ENCODE measurements at regions not wholly inside any gene's neighbourhood (a gene's known extent, or its start where the extent isn't known, plus 50 kb on each side); places are given as distances from the start of the nearest gene placed in this dataset.

DNA sequence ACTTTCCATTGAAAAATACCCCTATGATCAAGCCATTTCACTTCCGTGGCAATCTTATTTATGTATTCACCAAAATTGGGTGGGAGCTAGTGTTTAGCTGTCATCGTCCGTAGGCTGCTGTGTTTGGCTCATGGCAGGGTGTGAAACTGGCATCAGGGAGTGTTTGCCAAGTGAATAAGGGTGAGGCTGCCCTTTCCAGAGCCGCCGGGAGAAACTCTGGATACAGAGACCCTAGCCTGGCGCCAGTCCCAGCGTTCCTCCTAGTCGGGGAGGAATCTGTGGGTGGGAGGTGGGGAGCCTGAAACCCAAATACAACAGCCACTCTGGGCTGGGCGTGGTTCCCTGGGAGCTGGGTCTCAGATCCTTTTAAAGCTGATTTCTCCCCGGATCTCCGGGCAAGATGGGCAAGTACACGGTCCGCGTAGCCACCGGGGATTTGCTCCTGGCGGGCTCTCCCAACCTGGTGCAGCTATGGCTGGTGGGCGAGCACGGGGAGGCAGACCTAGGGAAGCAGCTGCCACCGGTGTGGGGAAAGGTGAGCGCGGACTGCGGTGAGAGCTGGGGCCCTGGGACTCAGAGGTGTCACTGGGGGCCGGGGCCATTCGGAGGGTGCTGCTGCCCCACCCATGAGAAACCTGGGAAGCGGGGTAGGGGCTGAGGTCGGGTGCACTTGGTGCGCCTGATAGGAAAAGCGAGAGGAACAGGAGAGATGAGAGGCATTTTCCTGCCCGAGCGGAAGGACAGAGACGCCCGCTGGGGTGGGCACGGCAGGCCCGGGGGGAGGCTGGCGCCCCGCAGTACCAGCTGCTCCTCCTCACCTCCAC, 62.1 kb upstream of the TEKT1 start:
- Histone ChIP-seq H3K36me3 (ENCODE audit: control insufficient read depth, insufficient read depth, low read length) (peaks cover 15% of the 10 kb centered on the region), H3K4me3 (ENCODE audit: low read depth, low read length) (peak overlapping the region; percentile 56), H3K27me3 (ENCODE audit: control insufficient read depth, insufficient read depth, low read length) (peaks cover 53% of the 10 kb centered on the region), H3K9me3 (ENCODE audit: control insufficient read depth, insufficient read depth, low read depth, low read length) (no peaks in the 10 kb centered on the region), H3K4me1 (ENCODE audit: control insufficient read depth, insufficient read depth, low read length) (no peaks in the 10 kb centered on the region), H3K27ac (ENCODE audit: low read depth, low read length) (no peak overlapping the region), H3K9ac (ENCODE audit: low read length) (no peak overlapping the region)

DNA sequence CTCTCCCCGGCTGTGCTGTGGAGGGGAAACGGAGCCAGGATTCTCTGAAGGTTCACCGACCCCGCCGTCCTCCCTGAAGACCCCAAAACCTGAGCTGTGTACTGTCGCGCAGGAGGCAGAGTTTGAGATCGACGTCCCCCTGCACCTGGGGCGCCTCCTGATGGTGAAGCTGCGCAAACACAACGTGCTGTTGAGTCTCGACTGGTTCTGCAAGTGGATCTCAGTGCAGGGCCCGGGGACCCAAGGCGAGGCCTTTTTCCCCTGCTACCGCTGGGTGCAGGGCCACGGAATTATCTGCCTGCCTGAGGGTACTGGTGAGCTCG, 62.6 kb upstream of the TEKT1 start:
- Histone ChIP-seq H3K36me3 (ENCODE audit: control insufficient read depth, insufficient read depth, low read length) (peaks cover 20% of the 10 kb centered on the region), H3K27ac (ENCODE audit: low read depth, low read length) (no peak overlapping the region), H3K9me3 (ENCODE audit: control insufficient read depth, insufficient read depth, low read depth, low read length) (no peaks in the 10 kb centered on the region), H3K4me3 (ENCODE audit: low read depth, low read length) (peak overlapping the region; percentile 56), H3K9ac (ENCODE audit: low read length) (no peak overlapping the region), H3K4me1 (ENCODE audit: control insufficient read depth, insufficient read depth, low read length) (no peaks in the 10 kb centered on the region), H3K27me3 (ENCODE audit: control insufficient read depth, insufficient read depth, low read length) (peaks cover 53% of the 10 kb centered on the region)

DNA sequence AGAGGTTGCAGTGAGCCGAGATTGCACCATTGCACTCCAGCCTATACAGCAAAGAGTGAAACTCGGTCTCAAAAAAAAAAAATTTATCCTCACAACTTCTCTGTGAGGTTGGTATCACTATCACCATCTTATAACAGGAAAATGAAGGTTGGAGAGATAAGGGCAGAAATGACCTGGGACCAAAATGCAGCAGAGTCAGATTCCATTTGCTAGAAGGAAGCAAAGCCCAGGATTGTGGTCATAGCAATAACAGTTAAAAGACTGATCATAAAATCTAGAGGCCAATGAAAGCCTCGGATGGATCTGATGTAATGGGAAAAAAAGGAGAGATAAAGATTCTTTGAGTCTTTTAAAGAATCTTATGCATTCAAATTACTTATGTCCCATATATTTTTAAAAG, 69.6 kb upstream of the TEKT1 start:
- no peak overlapping the region for H3K27ac ChIP-seq (ENCODE audit: low read depth, low read length)
- H3K36me3 ChIP-seq (ENCODE audit: control insufficient read depth, insufficient read depth, low read length) = peaks cover 32% of the 10 kb centered on the region
- H3K9me3 ChIP-seq (ENCODE audit: control insufficient read depth, insufficient read depth, low read depth, low read length) = no peaks in the 10 kb centered on the region
- H3K9ac ChIP-seq (ENCODE audit: low read length) = no peak overlapping the region
- no peak overlapping the region for H3K4me3 ChIP-seq (ENCODE audit: low read depth, low read length)
- no peaks in the 10 kb centered on the region for H3K4me1 ChIP-seq (ENCODE audit: control insufficient read depth, insufficient read depth, low read length)
- peaks cover 8% of the 10 kb centered on the region; the same call in 1 of the 2 replicates for H3K27me3 ChIP-seq (ENCODE audit: control insufficient read depth, insufficient read depth, low read length)

DNA sequence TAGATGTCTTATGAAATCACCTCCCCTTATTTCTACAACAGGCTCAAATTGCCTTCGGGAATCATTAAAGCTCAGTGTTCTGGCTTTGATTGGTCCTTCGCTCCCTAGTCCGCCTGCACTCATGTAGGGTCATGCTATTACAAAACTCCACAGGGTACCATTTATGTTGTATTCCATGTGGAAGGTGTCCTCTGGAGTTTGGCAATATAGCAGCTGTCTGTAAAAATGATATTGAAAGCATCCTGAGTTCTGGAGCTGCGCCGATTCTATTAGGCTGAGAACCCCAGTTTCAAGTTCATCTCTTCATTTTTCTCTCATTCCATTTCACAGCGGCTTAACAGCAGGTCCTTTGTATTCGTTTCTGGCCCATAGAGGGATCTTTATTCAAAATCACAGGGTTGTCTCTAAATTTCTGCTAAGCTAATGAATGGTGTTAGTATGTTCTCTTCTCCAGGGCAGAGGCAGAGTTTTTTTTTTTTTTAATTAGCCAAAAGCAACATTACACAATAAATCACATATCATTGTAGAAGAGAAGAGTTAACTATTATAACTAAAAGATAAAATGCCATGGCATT, 71.9 kb upstream of the TEKT1 start:
- Histone ChIP-seq H3K27ac (ENCODE audit: low read depth, low read length) (no peak overlapping the region), H3K4me3 (ENCODE audit: low read depth, low read length) (no peak overlapping the region), H3K9me3 (ENCODE audit: control insufficient read depth, insufficient read depth, low read depth, low read length) (no peaks in the 10 kb centered on the region), H3K27me3 (ENCODE audit: control insufficient read depth, insufficient read depth, low read length) (no peaks in the 10 kb centered on the region), H3K4me1 (ENCODE audit: control insufficient read depth, insufficient read depth, low read length) (no peaks in the 10 kb centered on the region), H3K9ac (ENCODE audit: low read length) (no peak overlapping the region), H3K36me3 (ENCODE audit: control insufficient read depth, insufficient read depth, low read length) (peaks cover 19% of the 10 kb centered on the region)

DNA sequence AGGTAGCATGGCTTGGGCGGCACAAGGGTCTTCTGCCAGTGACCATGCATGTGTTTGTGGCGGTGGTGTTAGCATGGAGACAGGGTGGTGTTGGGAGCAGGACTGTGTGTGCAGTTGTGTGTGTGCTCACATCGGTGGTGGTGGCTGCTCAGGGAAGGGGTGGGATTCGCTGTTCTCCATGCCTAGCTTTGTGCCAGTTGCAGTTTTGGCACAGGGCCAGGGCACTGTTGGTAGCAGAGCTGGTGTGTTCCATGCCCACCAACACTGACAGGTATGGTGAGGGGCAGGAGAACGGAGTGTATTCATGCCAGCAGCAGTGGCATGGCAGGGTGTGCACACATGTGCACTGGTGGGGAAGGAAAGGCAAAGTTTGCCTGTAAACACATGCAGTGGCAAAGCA, 77.3 kb upstream of the TEKT1 start:
- H3K9ac ChIP-seq (ENCODE audit: low read length) = no peak overlapping the region

DNA sequence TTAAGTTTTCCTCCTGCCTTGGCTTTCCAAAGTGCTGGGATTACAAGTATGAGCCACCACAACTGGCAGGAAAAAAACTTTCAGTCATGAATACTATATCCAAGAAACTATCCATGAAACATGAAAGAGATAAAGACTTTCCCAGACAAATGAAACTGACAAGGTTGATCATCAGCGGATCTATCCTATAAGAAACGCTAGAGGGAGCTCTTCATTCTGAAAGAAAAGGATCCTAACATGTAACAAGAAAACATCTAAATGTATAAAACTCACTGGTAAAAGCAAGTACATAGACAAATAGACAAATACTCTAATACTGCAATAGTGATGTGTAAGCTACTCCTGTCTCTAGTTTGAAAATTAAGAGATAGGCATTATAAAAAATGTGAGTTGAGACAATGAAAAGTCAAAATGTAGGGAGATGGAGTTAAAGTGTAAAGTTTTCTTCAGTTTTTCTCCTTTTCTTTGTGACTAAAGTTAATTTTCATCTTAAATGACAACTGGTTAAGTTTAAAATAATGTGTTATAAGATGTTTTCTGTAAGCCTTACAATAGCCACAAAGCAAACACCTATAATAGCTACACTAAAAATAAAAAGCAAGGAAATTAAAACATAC, 79.6 kb upstream of the TEKT1 start:
- H3K4me3 ChIP-seq (ENCODE audit: low read depth, low read length) = no peak overlapping the region
- no peak overlapping the region for H3K9ac ChIP-seq (ENCODE audit: low read length)
- no peaks in the 10 kb centered on the region for H3K4me1 ChIP-seq (ENCODE audit: control insufficient read depth, insufficient read depth, low read length)
- peaks cover 18% of the 10 kb centered on the region for H3K27me3 ChIP-seq (ENCODE audit: control insufficient read depth, insufficient read depth, low read length)
- H3K9me3 ChIP-seq (ENCODE audit: control insufficient read depth, insufficient read depth, low read depth, low read length) = no peaks in the 10 kb centered on the region; the same call in 1 of the 2 replicates
- H3K27ac ChIP-seq (ENCODE audit: low read depth, low read length) = no peak overlapping the region
- H3K36me3 ChIP-seq (ENCODE audit: control insufficient read depth, insufficient read depth, low read length) = no peaks in the 10 kb centered on the region

More for the DNA sequence above, 77.3 kb upstream of the TEKT1 start:
- Histone ChIP-seq H3K9me3 (ENCODE audit: control insufficient read depth, insufficient read depth, low read depth, low read length) (no peaks in the 10 kb centered on the region), H3K27me3 (ENCODE audit: control insufficient read depth, insufficient read depth, low read length) (peaks cover 2% of the 10 kb centered on the region; the same call in 1 of the 2 replicates), H3K4me3 (ENCODE audit: low read depth, low read length) (no peak overlapping the region), H3K36me3 (ENCODE audit: control insufficient read depth, insufficient read depth, low read length) (no peaks in the 10 kb centered on the region), H3K27ac (ENCODE audit: low read depth, low read length) (no peak overlapping the region), H3K4me1 (ENCODE audit: control insufficient read depth, insufficient read depth, low read length) (no peaks in the 10 kb centered on the region)

DNA sequence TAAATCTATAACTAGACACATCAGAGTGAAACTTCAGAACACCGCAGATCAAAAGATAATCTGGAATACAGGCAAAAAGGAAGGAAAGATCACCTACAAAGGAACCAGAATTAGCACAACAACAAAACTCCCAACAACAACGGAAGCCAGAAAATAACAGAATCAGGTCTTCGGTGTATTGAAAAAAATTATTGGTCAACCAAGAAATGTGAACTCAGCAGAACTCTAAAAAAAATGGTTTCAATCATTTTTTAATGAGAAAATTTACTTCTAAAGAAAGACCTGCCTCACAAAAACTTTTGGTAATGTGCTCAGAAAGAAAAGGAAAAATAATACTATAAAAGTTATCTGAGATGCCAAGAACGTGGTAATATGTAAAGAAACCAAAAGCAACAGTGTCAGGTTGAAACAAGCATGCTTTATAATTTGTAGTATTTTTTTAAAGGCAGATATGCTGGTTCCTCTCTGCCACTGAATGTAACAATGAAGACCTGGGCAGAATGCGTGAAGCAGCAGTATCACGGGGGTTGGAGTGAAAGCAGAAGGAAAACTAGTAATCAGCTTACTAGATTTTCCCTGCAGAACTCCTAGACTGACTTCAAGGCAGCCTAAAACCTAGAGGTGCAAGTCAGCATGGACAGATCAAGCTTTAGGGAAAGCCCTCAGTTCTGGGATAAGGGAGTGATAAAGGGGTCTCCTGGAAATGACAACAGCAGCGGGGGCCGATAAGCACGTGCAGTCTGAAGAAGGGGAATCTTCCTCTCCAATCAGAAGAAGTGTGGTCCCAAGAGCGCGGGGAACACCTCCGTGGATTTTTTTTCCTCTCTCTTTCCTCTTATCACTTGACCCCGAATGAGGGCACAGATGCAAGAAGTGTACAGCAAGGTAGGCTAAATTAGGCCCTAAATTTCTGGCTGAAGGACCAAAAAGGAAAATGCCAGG, 80.9 kb upstream of the TEKT1 start:
- H3K27me3 ChIP-seq (ENCODE audit: control insufficient read depth, insufficient read depth, low read length) = peaks cover 22% of the 10 kb centered on the region
- H3K9me3 ChIP-seq (ENCODE audit: control insufficient read depth, insufficient read depth, low read depth, low read length) = no peaks in the 10 kb centered on the region; the same call in 1 of the 2 replicates
- H3K9ac ChIP-seq (ENCODE audit: low read length) = no peak overlapping the region
- no peak overlapping the region for H3K4me3 ChIP-seq (ENCODE audit: low read depth, low read length)
- H3K27ac ChIP-seq (ENCODE audit: low read depth, low read length) = no peak overlapping the region
- no peaks in the 10 kb centered on the region for H3K4me1 ChIP-seq (ENCODE audit: control insufficient read depth, insufficient read depth, low read length)
- no peaks in the 10 kb centered on the region for H3K36me3 ChIP-seq (ENCODE audit: control insufficient read depth, insufficient read depth, low read length)

DNA sequence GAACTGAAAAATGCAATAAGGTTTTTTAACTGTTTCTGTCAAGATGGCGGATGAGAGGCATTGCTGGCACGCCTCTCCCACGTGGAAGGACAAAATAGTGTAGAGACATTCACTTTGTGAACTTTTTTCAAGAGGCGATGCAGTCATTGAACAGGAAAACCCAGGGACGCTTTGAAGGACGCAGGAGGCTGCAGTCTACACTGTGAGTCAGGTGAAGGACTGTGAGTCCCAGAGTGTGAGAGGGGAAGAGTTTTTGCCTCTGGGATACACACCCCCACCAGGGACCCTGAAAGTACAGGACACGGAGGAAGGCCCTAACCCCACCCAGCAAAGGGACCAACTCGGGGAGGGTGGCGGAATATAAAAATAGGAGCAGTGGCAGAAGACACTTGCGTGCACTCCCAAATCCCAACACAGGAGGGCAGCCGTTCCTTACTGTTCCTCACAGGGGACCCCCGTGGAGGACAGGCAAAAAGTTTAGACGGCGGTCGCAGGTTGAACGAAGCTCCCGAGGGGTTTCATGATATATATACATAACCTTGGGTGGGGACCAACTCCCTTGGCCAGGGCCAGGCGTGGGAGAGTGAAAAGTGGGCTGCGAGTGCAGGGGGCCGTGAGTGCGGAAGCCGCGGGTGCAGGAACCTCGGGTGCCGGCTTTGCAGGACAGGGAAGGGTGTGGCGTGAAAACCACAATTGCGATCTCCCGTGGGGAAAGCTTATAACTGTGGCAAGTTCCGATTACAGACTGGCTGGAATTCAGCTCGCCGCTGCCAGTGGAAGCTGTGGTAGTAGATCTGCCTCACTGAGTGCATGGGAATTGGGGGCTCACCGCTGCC, 82.0 kb upstream of the ALOX12 start:
- H3K4me1 ChIP-seq (ENCODE audit: control insufficient read depth, insufficient read depth, low read length) = no peaks in the 10 kb centered on the region
- peaks cover 22% of the 10 kb centered on the region for H3K27me3 ChIP-seq (ENCODE audit: control insufficient read depth, insufficient read depth, low read length)
- no peaks in the 10 kb centered on the region for H3K36me3 ChIP-seq (ENCODE audit: control insufficient read depth, insufficient read depth, low read length)
- H3K9ac ChIP-seq (ENCODE audit: low read length) = no peak overlapping the region
- peak overlapping the region; percentile 22; the same call in 1 of the 2 replicates for H3K4me3 ChIP-seq (ENCODE audit: low read depth, low read length)
- no peaks in the 10 kb centered on the region; the same call in 1 of the 2 replicates for H3K9me3 ChIP-seq (ENCODE audit: control insufficient read depth, insufficient read depth, low read depth, low read length)
- no peak overlapping the region for H3K27ac ChIP-seq (ENCODE audit: low read depth, low read length)

DNA sequence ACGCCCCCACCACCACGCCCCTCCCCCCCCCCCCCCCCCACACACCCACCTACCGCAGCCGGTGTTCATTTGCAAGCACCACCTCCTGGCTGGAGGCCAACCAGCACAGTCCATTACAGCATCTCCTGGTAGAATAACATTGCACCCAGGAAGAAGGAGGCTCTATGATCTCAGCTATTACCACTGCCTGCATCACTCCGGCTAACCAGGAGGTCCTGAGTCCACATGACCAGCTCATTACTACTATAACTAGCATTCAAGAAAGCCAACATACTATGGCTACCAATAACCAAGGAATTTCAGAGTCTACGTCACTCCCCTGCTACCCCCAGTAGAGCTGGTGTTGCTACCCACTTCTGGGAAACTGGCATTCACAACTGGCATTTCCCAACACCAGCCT, 81.1 kb upstream of the ALOX12 start:
- Histone ChIP-seq H3K4me3 (ENCODE audit: low read depth, low read length) (no peak overlapping the region), H3K9me3 (ENCODE audit: control insufficient read depth, insufficient read depth, low read depth, low read length) (no peaks in the 10 kb centered on the region; the same call in 1 of the 2 replicates), H3K27ac (ENCODE audit: low read depth, low read length) (no peak overlapping the region), H3K27me3 (ENCODE audit: control insufficient read depth, insufficient read depth, low read length) (peaks cover 22% of the 10 kb centered on the region), H3K9ac (ENCODE audit: low read length) (no peak overlapping the region), H3K4me1 (ENCODE audit: control insufficient read depth, insufficient read depth, low read length) (no peaks in the 10 kb centered on the region), H3K36me3 (ENCODE audit: control insufficient read depth, insufficient read depth, low read length) (no peaks in the 10 kb centered on the region)

DNA sequence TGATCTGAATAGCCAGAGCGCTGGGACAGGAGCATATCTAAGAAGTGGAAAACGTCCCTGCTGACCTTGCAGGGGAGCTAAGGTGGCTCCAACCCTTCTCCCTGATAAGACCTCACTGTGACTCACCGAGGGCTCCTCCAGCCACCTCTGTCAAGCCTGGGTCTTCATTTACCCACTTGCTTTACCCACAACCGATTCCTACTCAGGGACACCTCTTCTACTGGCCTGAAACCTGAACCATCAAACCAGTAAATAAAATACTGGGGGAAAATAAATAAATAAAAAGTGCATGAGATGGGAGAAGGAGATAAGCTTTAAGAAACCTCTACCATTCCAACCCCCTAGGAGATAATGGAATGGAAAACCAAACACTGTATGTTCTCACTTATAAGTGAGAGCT, 80.2 kb upstream of the ALOX12 start:
- Histone ChIP-seq H3K36me3 (ENCODE audit: control insufficient read depth, insufficient read depth, low read length) (no peaks in the 10 kb centered on the region), H3K9ac (ENCODE audit: low read length) (no peak overlapping the region), H3K4me1 (ENCODE audit: control insufficient read depth, insufficient read depth, low read length) (no peaks in the 10 kb centered on the region), H3K9me3 (ENCODE audit: control insufficient read depth, insufficient read depth, low read depth, low read length) (no peaks in the 10 kb centered on the region; the same call in 1 of the 2 replicates), H3K27ac (ENCODE audit: low read depth, low read length) (no peak overlapping the region), H3K27me3 (ENCODE audit: control insufficient read depth, insufficient read depth, low read length) (peaks cover 22% of the 10 kb centered on the region), H3K4me3 (ENCODE audit: low read depth, low read length) (no peak overlapping the region)
